Ishikawa (cell line): ENCODE measurements at regions not wholly inside any gene's neighbourhood (a gene's known extent, or its start where the extent isn't known, plus 50 kb on each side); places are given as distances from the start of the nearest gene placed in this dataset.

ENCODE experiments used
- EP300 ChIP-seq: IDR thresholded peaks from 2 replicates; pipeline ENCODE4 v1.6.1; 2012; ENCODE audit warnings: borderline replicate concordance
- TAF1 ChIP-seq: IDR thresholded peaks from 2 replicates; pipeline ENCODE4 v1.6.1; 2012; ENCODE audit warnings: low read depth, mild to moderate bottlenecking
- TCF12 ChIP-seq: IDR thresholded peaks from 2 replicates; pipeline ENCODE4 v1.6.1; 2012; ENCODE audit warnings: low read depth
- TEAD4 ChIP-seq: IDR thresholded peaks from 2 replicates; pipeline ENCODE4 v1.6.1; 2012
- YY1 ChIP-seq: IDR thresholded peaks from 2 replicates; pipeline ENCODE4 v1.6.1; 2012; ENCODE audit warnings: low read depth
- TF ChIP-seq, protein P1 (sequence below): IDR thresholded peaks from 2 replicates; pipeline ENCODE4 v1.6.1; 2012
- TF ChIP-seq, protein P2 (sequence below): IDR thresholded peaks from 2 replicates; pipeline ENCODE4 v1.6.1; 2012; ENCODE audit warnings: low read depth, mild to moderate bottlenecking

DNA sequence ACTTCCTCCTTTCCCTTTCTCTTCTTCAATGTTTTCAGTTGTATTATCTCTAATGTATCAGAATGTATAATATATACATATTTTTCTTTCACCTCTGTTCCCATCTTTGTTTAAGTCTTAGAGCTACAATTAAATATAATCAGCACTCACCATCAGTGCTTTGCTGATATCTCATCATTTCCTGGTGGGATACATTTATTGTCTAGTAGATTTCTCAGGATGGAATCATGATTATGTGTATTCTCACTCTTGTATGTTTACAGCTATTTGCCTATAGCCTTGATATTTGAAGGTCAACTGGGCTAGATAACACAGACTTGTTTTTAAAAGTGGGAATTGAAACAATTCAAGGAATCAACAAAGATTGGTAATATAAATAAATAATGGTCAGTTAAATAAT is 124.9 kb upstream of the EEA1 start:
- no peak for TF ChIP-seq EP300
- TF ChIP-seq, protein P1, sequence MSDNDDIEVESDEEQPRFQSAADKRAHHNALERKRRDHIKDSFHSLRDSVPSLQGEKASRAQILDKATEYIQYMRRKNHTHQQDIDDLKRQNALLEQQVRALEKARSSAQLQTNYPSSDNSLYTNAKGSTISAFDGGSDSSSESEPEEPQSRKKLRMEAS: no peak
- TF ChIP-seq, protein P2, sequence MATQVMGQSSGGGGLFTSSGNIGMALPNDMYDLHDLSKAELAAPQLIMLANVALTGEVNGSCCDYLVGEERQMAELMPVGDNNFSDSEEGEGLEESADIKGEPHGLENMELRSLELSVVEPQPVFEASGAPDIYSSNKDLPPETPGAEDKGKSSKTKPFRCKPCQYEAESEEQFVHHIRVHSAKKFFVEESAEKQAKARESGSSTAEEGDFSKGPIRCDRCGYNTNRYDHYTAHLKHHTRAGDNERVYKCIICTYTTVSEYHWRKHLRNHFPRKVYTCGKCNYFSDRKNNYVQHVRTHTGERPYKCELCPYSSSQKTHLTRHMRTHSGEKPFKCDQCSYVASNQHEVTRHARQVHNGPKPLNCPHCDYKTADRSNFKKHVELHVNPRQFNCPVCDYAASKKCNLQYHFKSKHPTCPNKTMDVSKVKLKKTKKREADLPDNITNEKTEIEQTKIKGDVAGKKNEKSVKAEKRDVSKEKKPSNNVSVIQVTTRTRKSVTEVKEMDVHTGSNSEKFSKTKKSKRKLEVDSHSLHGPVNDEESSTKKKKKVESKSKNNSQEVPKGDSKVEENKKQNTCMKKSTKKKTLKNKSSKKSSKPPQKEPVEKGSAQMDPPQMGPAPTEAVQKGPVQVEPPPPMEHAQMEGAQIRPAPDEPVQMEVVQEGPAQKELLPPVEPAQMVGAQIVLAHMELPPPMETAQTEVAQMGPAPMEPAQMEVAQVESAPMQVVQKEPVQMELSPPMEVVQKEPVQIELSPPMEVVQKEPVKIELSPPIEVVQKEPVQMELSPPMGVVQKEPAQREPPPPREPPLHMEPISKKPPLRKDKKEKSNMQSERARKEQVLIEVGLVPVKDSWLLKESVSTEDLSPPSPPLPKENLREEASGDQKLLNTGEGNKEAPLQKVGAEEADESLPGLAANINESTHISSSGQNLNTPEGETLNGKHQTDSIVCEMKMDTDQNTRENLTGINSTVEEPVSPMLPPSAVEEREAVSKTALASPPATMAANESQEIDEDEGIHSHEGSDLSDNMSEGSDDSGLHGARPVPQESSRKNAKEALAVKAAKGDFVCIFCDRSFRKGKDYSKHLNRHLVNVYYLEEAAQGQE: no peak
- no peak for TF ChIP-seq TCF12
- no peak for TF ChIP-seq TEAD4
- TF ChIP-seq YY1: no peak
- TF ChIP-seq TAF1: no peak
